ENCODE measurements at regions not wholly inside any gene's neighbourhood (a gene's known extent, or its start where the extent isn't known, plus 50 kb on each side); places are given as distances from the start of the nearest gene placed in this dataset.

GRCh38 chr2:6264198-6264597 lies 572.0 kb downstream of the SOX11 start:
- no peak for DNase-seq (ENCODE audit: low read depth in 2 of 2)

DNA sequence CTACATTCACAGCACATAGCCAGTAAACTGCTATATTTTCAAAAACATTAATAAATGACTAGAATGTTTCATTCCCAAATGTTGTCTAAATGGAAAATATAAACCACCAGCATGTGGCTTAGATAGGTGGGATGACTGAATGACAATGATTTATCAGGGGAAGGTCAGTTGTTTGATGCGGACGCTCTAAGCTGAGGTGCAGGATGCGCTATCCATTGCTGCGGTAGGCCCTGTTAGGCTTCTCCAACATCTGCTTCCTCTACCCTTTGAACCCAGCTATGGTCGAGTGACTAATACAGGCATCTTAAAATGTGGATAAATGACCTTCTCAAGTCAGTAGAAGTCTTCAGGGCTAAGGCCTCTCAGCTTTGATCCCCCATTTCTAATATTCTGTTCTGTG lies 584.2 kb downstream of the CMPK2 start:
- no peak for DNase-seq (ENCODE audit: low read depth in 2 of 2)

GRCh38 chr2:6283259-6283658 lies 582.4 kb downstream of the CMPK2 start:
- DNase-seq (ENCODE audit: low read depth in 2 of 2): no peak

- no peak for DNase-seq (ENCODE audit: low read depth in 2 of 2)
Observed at GRCh38 chr2:6287406-6287805, 578.3 kb downstream of the CMPK2 start.

DNA sequence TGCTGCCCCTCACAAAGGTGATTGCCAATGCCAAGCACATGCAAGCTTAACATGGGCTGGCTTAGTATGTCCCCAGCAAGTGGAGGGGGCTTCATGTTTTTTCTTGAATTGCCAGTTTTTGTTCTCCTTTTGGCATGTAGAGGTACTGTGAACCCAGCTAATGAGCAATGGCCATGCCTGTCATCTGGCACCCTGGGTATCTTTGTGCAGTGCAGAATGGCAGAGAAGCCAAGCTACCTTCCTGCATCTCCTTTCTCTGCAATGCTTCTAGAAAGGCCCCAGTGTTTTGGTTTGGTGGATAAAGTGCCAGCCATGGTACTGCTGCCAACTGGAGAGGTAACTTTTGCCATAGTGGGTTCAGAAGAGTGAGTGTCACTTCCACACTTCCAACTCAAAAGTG lies 576.9 kb downstream of the CMPK2 start:
- no peak for DNase-seq (ENCODE audit: low read depth in 2 of 2)

DNA sequence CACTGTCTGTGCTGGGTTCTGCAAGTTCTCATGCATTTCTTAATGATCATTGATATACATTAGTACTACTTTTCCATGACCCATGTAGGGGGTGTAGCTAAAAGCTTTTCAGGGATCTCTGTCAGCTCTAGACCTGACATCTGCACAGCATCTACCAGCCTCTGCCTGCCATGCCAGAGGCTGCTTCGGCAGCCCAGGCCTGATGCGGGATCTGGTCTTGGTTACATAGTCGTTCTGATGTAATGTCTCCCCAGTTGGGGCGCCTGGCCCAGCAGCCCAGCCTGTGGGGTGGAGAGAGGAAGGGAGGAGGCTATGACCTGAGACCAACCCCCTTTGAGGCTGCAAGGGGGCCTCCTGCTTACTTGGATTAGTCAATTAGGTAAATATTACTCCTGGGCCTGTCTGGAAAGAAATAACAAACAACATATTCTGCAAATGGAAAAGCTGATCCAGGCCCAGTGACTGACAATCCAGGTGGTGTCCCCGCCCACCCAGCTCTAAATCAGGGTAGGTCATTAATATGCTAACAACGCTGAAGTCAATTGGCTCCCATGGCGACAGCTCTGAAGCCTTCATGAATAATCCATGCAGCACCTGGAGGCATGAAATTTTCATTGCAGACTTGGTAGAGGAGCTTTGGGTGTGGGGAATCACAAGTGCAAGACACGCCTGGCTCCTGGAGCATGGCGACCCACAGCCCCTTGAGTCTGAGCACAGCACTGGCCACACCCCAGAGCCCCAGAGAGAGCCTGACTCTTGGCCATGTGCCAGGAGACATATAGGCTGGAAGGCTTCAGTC lies 575.3 kb downstream of the CMPK2 start:
- DNase-seq (ENCODE audit: low read depth in 2 of 2): no peak

GRCh38 chr2:6294791-6295190 lies 570.9 kb downstream of the CMPK2 start:
- no peak for DNase-seq (ENCODE audit: low read depth in 2 of 2)

GRCh38 chr2:6297238-6297637 lies 568.5 kb downstream of the CMPK2 start:
- no peak for DNase-seq (ENCODE audit: low read depth in 2 of 2)

- DNase-seq (ENCODE audit: low read depth in 2 of 2): no peak
Observed at GRCh38 chr2:6301426-6301825, 564.3 kb downstream of the CMPK2 start.

- no peak for DNase-seq (ENCODE audit: low read depth in 2 of 2)
Observed at GRCh38 chr2:6308986-6309385, 556.7 kb downstream of the CMPK2 start.

DNA sequence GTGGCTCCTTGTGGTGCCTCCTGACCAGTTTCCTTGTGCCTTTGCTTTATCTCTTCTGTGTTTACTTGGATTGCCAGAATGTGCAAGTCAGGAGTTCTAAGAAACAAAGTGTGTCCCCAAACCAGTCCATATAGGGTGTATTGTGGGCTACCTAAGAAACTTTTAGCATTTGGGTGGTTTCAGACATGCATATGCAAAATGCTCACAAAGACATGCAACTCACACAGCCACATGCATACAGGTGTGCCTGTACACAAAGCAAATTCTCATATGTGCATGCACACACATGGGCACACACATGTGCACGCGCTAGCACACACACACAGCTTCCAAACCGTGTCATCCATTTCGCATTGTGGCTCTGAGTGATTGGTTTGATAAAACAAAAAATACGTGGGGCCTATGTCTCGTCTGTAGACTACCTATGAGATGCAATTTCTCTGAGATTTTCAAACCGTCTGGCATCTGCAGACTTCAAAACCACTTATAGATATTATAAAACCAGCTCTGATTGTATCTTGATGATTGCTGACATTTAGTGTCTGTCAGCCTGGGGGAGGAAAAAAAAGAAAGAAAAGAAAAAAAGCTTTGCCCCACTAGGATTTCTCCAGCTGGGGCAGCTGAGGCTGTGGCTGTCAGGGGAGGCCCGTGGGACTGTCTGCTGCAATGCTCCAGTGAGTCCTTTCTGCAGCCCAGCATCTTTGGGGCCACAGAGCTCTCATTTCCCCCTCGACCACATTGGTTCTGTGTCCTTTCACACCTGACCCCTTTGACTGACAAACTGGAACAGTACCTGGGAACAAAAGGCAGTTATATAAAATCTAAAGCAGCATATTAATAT lies 556.1 kb downstream of the CMPK2 start:
- no peak for DNase-seq (ENCODE audit: low read depth in 2 of 2)

DNA sequence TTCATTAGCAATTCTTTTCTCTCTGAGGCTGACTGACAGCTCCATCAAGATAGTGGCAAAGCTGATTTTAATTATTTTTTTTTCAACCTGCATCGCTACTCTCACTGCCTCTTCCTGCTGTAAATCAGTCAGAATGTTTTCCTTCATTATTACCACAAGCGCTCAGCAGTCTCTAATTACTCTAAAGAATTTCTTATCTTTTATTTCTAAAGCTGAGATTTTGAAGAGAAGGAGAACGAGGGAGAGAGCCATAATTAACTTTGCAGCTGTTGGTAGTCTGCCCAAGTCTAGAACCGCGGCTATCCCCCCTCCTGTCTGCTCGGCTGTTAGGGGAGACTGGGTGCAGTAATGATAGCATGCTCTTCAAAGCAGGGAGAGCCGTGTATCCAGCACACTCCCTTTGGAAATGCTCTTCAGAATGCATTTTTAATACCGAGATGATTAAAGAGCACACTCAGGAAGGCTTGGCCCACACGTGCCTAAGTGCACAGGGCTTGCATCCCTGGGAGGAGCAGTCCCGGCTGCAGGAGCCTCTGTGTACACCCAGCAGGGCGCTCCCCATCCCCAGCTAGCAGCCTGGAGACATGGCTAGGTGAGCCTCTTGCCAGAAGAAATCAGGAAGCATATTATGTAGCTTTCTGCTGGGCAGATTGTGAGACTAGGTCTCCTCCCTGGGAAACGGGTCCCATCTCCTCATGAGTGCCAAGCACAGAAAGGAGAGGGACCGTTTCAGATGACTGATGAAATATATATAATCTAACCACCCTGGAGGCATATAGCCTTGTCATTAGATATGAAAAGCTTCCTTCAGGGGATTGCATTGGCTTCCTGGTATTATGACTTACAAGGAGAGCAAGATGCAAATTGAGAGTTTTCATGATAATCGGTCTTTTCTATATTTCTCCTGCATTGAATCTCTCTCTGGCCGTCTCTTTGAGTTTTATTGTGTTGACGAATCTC lies 555.2 kb downstream of the CMPK2 start:
- no peak for DNase-seq (ENCODE audit: low read depth in 2 of 2)

GRCh38 chr2:6312367-6312766 lies 553.3 kb downstream of the CMPK2 start:
- no peak for DNase-seq (ENCODE audit: low read depth in 2 of 2)

DNA sequence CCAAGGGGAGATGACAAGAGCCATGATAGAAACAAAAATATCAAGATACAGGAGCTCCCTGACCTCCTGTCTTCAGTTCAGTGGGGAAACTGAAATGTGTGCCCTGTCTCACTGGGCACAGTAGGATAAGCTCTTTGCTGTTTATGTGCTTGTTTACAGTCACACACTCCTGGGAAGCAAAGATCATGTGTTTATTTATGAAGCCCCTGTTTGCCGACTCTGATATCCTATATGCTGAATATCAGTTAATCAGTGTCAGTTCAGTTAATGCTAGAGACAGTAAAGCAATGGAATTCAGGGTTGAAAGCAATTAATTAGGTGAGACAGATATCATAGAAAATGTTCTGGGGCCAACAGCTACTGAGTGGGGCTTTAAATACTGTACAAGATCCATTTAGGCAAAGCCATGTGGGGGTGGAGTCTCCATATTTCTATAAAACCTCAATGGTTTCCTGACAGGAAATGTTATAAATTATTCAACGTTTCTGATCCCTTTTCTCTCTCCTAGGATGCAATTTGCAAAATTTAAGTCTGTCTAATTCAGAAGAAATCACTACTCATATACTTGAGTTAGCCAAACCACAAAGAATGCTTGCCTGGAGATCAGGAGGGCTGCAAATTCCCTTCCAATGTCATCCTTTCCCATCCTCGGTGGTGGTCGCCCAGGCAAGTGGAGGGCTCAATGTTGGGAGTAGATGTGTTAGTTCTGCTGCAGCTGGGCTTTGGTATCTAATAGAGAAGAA lies 551.3 kb downstream of the CMPK2 start:
- DNase-seq (ENCODE audit: low read depth in 2 of 2): no peak

DNA sequence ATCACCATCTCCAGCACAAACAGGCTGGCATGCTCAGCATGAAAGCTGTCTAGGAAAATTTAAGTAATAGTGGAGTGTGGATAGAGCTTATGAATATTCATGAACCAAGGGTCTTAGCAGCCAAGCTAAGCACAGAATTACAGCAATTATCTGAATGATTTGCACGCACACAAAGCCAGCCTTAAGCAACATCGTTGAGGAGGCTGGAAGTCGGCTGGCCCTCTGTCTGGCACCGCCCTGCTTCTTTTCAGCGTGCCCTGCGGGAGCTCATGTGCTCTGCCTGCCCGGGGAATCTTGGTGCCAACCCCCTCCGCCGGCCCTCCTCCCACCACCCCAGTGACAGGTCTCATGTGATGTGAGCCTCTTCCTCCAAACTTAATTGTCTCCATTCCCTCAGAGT lies 540.1 kb downstream of the CMPK2 start:
- DNase-seq (ENCODE audit: low read depth in 2 of 2): no peak

- no peak for DNase-seq (ENCODE audit: low read depth in 2 of 2)
Observed at GRCh38 chr2:6326958-6327357, 538.7 kb downstream of the CMPK2 start.

- DNase-seq (ENCODE audit: low read depth in 2 of 2): no peak
Observed at GRCh38 chr2:6336752-6337471, 528.8 kb downstream of the CMPK2 start.

- no peak for DNase-seq (ENCODE audit: low read depth in 2 of 2)
Observed at GRCh38 chr2:6337472-6337820, 528.3 kb downstream of the CMPK2 start.

GRCh38 chr2:6341588-6342129 lies 524.0 kb downstream of the CMPK2 start:
- DNase-seq (ENCODE audit: low read depth in 2 of 2): no peak

DNA sequence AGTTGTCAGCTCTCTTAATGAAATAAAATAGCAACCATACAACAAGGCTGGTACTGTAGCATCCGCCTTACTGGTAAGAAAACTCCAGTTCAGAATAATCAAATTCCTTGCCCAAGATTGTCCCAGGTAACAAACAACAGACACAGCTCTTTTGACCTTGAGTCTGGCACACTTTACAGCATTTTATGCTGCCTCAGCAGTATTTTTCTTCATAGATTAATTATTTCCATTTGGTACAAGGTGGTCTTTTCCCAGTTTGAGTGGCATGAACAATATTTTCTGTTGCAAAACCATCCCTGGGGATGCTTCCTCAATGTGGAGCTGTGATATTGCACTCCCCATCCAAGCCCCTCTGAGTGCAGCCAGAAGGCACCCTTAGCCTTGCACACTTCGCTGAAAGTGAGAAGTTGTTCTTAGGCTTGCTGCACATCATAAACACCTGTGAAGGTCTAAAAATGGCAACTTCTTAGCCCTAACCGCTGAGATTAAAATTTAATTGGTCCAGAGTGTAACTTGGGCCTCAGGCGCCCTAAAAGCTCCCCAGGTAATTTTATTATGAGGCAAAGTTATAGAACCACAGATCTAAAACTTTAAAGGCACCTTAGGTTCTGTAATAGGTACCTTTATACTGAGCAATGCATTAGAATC lies 523.3 kb downstream of the CMPK2 start:
- DNase-seq (ENCODE audit: low read depth in 2 of 2): no peak
